Stimulated activated CD4-positive, alpha-beta T cell treated with anti-CD3 and anti-CD28 coated beads, Interleukin-15, amount 100 ng/mL, for 48 hours (primary cell): ENCODE measurements at regions not wholly inside any gene's neighbourhood (a gene's known extent, or its start where the extent isn't known, plus 50 kb on each side); places are given as distances from the start of the nearest gene placed in this dataset.

Source experiments
- DNase-seq, 2 donors: peaks; one replicate each; pipeline ENCODE4 v3.0.0-alpha.2; 2020; ENCODE audit warnings: low read depth in 2 of 2

DNA sequence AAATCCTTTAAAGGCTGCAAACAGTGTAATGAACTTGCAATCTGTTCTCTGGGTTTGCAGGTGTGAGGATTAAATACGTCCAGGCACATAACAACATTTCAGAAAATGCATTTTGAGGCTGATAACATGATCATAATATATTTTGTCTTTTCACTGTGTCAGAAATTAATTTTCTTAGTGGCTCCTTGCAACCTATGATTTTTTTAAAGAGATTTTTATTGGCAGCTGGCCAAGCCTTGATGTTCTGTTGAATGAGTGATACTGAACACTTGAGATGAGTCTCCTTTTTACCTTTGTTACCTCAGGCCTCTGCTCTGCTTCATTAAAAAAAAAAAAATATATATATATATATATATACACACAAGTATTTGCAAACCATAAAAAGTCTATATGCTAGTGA is 68.2 kb upstream of the TENM3 start:
- no peak for DNase-seq

- no peak for DNase-seq
Observed at GRCh38 chr4:182175788-182176519, 67.2 kb upstream of the TENM3 start.

- DNase-seq: no peak
Observed at GRCh38 chr4:182177166-182177565, 66.0 kb upstream of the TENM3 start.

- no peak for DNase-seq
Observed at GRCh38 chr4:182179105-182179504, 64.1 kb upstream of the TENM3 start.

DNA sequence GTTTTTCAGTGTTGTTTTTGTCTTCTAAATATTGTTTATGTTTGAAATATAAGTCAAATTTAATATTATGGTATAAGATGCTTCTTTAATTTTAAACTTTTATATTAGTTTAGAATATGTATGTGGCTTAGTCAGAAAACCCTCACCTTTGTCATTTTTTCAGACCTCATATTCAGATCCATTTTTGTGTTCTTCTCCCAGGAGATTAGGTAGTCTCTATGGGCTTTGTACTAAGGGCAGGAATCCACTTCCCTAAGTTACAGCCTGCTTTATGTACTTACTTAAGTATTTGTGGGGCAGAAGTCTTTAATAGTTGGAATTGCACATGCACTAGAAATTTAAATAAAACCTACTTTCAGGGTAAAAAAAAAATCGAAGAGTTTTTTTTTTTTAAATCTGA is 63.5 kb upstream of the TENM3 start:
- no peak for DNase-seq

DNA sequence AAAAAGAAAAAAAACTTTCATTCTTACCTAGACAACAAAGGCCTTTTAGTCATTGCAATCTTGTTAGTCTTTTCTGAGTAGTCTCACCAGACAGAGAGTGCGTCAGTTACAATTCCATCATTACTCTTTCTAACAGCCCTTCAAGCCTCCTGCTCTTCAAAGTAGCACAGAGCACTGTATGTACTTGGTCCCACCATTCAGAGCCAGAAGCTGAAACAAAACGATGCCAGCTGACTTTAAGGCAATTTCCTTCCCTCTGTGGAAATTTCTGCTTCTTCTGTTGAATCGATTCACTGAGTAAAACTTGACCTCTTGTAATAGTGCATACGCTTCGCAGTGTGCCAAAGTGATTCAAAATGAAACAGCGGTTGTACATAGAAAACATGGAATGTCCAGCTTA is 57.7 kb upstream of the TENM3 start:
- DNase-seq: no peak

DNA sequence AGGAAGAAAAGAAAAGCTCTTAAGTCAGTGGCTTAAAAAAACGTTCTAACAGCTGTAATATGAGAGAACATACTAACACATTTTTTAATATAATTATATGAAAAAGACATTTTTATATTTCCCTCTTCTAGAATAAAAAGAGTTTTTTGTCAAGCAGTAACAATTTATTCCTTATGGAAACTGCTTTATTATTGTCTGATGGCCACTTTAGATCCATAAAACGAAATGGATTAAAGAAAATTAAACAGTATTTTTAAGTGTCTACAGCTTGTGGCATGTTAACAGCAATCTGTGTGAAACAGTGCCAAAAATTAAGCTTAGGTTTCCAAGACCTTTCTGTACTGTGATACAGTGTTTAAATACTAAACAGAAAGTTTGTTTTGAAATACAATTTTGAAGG is 55.5 kb upstream of the TENM3 start:
- no peak for DNase-seq

DNA sequence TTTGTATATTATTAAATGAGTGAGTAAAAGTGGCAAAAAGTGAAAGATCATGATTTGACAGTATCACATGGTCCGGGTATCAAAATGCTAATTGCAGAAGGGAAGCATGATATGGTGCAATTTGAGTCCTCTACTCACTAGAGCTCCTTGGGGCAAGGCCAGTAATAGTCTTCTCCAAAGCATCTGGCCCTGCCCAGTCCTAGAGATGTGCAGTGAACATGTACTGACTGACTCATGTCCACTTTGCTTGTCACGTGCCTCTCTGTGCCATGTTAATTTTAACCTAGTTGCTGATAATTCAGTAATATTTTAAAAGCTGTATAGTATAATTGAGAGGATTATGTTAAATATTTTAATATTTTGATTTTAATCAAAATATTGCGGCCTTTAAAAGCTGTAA is 54.6 kb upstream of the TENM3 start:
- no peak for DNase-seq

GRCh38 chr4:182189103-182189878 is 53.9 kb upstream of the TENM3 start:
- DNase-seq: no peak

DNA sequence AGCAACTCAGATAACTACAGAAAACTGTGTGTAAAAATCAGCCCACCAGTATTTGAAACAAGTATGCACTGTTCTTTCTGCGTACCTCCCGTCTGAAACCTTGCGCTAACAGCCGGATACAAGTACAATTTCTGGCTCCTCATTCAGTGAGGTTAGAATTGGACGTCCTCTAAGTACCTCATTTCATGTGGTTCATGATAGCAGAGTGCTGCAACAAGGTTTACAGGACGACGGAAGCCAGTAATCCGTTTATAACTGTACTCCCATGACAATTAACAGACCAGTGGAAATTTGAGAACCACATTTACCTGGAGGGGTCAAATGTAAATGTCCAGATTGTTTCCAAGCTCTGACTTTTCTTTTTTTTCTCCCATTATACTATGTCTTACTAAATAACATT is 52.9 kb upstream of the TENM3 start:
- DNase-seq: no peak

- no peak for DNase-seq
Observed at GRCh38 chr4:182192511-182193181, 50.6 kb upstream of the TENM3 start.

DNA sequence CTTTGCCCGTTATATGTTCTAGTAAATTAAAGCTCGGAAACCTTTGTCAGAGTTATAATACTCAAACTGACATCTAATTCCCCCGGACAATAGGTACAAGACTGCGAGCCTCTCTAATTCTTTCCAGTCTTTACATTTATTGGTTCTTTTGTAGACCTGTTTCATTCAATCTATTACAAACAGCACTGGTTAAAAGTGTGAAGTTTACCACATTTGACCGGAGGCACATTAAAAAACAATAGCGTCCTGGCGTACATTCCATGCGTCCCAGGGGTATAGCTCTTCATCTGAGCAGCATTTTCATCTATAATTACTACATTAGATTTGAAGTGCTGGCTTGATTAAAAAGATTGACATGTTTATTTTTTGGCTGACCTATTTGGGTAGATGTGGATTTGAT is 49.9 kb upstream of the TENM3 start:
- DNase-seq: no peak
